ENCODE measurements at regions not wholly inside any gene's neighbourhood (a gene's known extent, or its start where the extent isn't known, plus 50 kb on each side); places are given as distances from the start of the nearest gene placed in this dataset.

- TF ChIP-seq ZFP30 (CRISPR knock-in tag; IDR thresholded peaks at IDR 0.05; ENCODE audit: borderline replicate concordance), result no peak
- no peak for TF ChIP-seq ATF6 (CRISPR knock-in tag; IDR thresholded peaks at IDR 0.05)
- TF ChIP-seq SIN3B (IDR thresholded peaks at IDR 0.05; ENCODE audit: low read depth), result no peak
- TF ChIP-seq KLF6 (CRISPR knock-in tag; IDR thresholded peaks at IDR 0.05; ENCODE audit: borderline replicate concordance), result no peak
- TF ChIP-seq, protein P1, sequence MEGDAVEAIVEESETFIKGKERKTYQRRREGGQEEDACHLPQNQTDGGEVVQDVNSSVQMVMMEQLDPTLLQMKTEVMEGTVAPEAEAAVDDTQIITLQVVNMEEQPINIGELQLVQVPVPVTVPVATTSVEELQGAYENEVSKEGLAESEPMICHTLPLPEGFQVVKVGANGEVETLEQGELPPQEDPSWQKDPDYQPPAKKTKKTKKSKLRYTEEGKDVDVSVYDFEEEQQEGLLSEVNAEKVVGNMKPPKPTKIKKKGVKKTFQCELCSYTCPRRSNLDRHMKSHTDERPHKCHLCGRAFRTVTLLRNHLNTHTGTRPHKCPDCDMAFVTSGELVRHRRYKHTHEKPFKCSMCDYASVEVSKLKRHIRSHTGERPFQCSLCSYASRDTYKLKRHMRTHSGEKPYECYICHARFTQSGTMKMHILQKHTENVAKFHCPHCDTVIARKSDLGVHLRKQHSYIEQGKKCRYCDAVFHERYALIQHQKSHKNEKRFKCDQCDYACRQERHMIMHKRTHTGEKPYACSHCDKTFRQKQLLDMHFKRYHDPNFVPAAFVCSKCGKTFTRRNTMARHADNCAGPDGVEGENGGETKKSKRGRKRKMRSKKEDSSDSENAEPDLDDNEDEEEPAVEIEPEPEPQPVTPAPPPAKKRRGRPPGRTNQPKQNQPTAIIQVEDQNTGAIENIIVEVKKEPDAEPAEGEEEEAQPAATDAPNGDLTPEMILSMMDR (IDR thresholded peaks at IDR 0.05 in 2 of 3, conservative IDR thresholded peaks at IDR 0.05 in 1 of 3; ENCODE audit: insufficient read depth in 2 of 3, low read depth in 1 of 3, low read length in 3 of 3), result no peak
- no peak for TF ChIP-seq CBX2 (IDR thresholded peaks at IDR 0.05; ENCODE audit: insufficient read depth, low read length, poor library complexity, severe bottlenecking)
These were observed 590.5 kb downstream of the CSNK1G3 start for GRCh38 chr5:124102486-124102885.

All from K562 (cell line).